ENCODE measurements at regions not wholly inside any gene's neighbourhood (a gene's known extent, or its start where the extent isn't known, plus 50 kb on each side); places are given as distances from the start of the nearest gene placed in this dataset.

- DNase-seq, result no peak
Observed at GRCh38 chrX:20596856-20597255, 330.1 kb upstream of the RPS6KA3 start.

GRCh38 chrX:20595928-20596575, 329.3 kb upstream of the RPS6KA3 start:
- no peak for DNase-seq

GRCh38 chrX:20594985-20595384, 328.3 kb upstream of the RPS6KA3 start:
- no peak for DNase-seq

GRCh38 chrX:20593836-20594235, 327.1 kb upstream of the RPS6KA3 start:
- DNase-seq, result no peak

GRCh38 chrX:20593402-20593801, 326.7 kb upstream of the RPS6KA3 start:
- DNase-seq, result no peak

- DNase-seq, result no peak
Observed at GRCh38 chrX:20591246-20591645, 324.5 kb upstream of the RPS6KA3 start.

- DNase-seq, result no peak
Observed at GRCh38 chrX:20585782-20586181, 319.1 kb upstream of the RPS6KA3 start.

GRCh38 chrX:20571611-20572010, 304.9 kb upstream of the RPS6KA3 start:
- DNase-seq, result no peak

GRCh38 chrX:20567108-20567507, 300.4 kb upstream of the RPS6KA3 start:
- no peak for DNase-seq

- no peak for DNase-seq
Observed at GRCh38 chrX:20547611-20548051, 280.9 kb upstream of the RPS6KA3 start.

- no peak for DNase-seq
Observed at GRCh38 chrX:20545538-20545937, 278.8 kb upstream of the RPS6KA3 start.

GRCh38 chrX:20542072-20542471, 275.4 kb upstream of the RPS6KA3 start:
- no peak for DNase-seq

GRCh38 chrX:20538974-20539373, 272.3 kb upstream of the RPS6KA3 start:
- no peak for DNase-seq

- DNase-seq, result no peak
Observed at GRCh38 chrX:20531667-20532066, 265.0 kb upstream of the RPS6KA3 start.

GRCh38 chrX:20530406-20530921, 263.8 kb upstream of the RPS6KA3 start:
- DNase-seq, result peak in 1 of 2 experiments; percentile 72

GRCh38 chrX:20529711-20530110, 263.0 kb upstream of the RPS6KA3 start:
- no peak for DNase-seq

- no peak for DNase-seq
Observed at GRCh38 chrX:20529301-20529700, 262.6 kb upstream of the RPS6KA3 start.

- peak; percentile 8 to 68 for DNase-seq
Observed at GRCh38 chrX:20527558-20528011, 260.9 kb upstream of the RPS6KA3 start.

- no peak for DNase-seq
Observed at GRCh38 chrX:20527041-20527440, 260.3 kb upstream of the RPS6KA3 start.

GRCh38 chrX:20523626-20524312, 257.1 kb upstream of the RPS6KA3 start:
- DNase-seq, result no peak

- DNase-seq, result no peak
Observed at GRCh38 chrX:20522420-20522819, 255.7 kb upstream of the RPS6KA3 start.

GRCh38 chrX:20521222-20521621, 254.5 kb upstream of the RPS6KA3 start:
- no peak for DNase-seq

- no peak for DNase-seq
Observed at GRCh38 chrX:20519826-20520225, 253.1 kb upstream of the RPS6KA3 start.

GRCh38 chrX:20519146-20519545, 252.4 kb upstream of the RPS6KA3 start:
- no peak for DNase-seq

All from cerebellar nuclear complex (tissue), 1 donor.